T-helper 2 cell (primary cell): ENCODE measurements at regions not wholly inside any gene's neighbourhood (a gene's known extent, or its start where the extent isn't known, plus 50 kb on each side); places are given as distances from the start of the nearest gene placed in this dataset.

ENCODE experiments used
- DNase-seq, 5 experiments: peaks; one replicate each; pipeline versions ENCODE4 v3.0.0 to v3.0.0-alpha.2; 2012 to 2022

GRCh38 chr5:155299386-155300005 lies 285.9 kb downstream of the KIF4B start:
- DNase-seq: no peak

DNA sequence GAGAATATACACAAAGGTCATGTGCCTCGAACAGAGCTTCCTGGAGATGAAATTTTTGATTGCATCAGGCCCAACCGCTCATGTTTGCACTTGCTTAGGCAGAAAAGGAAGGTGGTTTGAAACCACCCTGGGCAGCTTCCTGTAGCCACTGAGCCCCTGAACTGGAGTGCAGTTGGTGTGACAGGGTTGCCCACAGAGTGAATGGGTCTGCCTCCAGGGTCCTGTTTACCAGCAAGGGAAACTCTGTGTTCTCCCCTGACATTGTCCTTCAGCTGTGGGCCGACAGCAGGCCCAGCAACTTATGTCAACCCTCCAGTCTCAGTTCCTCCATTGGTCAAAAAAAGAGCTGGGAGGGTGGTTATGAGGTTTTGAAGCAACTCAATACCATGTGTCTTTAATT lies 289.6 kb downstream of the KIF4B start:
- peak in 1 of 5 experiments; percentile 3 for DNase-seq

- no peak for DNase-seq
Measured at GRCh38 chr5:155307229-155307628, 293.7 kb downstream of the KIF4B start.

GRCh38 chr5:155308289-155308688 lies 294.7 kb downstream of the KIF4B start:
- no peak for DNase-seq

- no peak for DNase-seq
Measured at GRCh38 chr5:155309021-155309746, 295.6 kb downstream of the KIF4B start.

- DNase-seq: no peak
Measured at GRCh38 chr5:155311721-155312120, 298.2 kb downstream of the KIF4B start.

DNA sequence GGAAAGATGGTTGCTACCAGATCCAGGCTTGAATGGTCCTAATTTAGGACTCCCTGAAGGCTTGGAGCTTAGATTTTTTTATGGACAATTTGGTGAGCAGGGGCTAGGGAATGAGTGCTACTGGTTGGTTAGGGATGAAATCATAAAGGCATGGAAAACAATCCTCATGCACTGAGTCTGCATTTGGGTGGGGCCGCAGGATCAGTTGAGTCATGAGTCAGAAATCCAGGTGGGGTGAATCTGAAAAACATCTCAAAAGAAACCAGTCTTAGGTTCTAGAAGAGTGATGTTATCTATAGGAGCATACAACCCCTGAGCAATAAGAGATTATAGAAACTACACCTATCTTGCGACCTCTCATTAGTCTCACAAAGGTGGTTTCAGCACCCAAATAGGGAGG lies 300.0 kb downstream of the KIF4B start:
- DNase-seq: no peak

DNA sequence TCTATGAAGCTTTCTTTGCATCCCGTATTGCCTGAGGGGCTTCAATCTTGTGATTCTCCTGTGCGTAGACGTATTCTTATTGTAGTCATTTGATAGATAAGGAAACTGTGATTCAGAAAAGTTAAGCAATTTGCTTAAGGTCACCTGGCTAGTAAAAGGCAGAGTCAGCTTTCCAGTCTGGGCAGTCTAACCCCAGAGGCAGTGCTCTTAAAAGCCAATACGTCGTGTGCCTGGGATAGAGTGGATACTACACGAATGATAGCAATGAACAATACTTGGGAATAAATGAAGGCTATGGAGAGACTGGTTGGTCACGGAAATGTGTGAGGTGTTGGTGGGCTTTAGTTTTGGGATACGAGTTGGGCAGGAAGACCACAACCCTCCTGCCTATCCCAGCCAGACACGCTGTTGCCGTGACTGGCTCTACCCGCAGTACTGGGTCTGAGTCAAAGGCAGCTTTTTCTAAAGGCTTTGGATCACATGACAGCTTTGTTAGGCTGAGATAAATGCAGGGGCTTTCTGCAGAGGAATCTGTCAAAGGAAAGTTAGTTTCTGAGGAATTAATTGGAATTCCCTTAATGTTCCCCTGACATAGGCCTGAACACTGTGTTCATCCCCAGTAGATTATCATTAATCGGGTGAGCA lies 302.6 kb downstream of the KIF4B start:
- no peak for DNase-seq

DNA sequence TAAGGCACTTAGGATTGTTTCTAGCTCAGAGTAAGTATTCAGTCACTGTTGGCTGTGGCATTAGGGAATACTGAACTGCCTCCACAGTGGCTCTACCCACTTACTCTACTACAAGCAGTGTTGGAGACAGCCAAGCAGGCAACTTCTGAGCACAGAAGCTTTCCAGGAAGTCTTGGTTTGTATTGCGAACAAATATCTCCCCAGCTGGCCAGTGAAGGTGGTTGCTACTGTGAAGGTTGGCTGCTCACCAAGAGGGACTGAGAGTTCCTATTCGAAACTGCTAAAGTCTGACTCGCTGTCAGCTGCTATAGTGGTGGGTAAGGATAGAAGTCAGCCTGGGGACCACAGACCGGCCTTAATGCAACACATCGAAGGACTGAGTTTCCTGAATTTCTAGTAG lies 319.1 kb downstream of the KIF4B start:
- DNase-seq: no peak

GRCh38 chr5:155342956-155343355 lies 329.4 kb downstream of the KIF4B start:
- DNase-seq: no peak

DNA sequence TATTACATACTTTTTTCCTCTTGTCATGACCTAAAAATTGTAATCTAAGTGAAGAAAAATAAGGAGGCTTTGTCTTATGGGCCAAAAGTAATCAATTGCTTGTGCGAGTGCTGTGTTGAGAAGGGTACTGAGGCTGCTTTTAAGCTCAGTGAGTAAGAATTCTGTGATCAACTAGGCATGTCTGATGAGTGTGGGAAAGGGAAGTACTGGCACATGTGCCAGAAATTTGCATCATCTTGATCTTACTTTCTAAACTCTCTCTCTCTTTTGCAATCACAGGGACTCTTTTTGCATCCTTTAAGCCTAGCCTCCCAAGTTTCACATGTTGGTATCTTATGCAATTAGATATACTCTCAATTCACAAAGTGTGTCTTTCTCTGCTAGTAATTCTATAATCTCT lies 329.9 kb downstream of the KIF4B start:
- DNase-seq: no peak

GRCh38 chr5:155353231-155353630 lies 339.7 kb downstream of the KIF4B start:
- DNase-seq: no peak

GRCh38 chr5:155366096-155366495 lies 352.5 kb downstream of the KIF4B start:
- no peak for DNase-seq

DNA sequence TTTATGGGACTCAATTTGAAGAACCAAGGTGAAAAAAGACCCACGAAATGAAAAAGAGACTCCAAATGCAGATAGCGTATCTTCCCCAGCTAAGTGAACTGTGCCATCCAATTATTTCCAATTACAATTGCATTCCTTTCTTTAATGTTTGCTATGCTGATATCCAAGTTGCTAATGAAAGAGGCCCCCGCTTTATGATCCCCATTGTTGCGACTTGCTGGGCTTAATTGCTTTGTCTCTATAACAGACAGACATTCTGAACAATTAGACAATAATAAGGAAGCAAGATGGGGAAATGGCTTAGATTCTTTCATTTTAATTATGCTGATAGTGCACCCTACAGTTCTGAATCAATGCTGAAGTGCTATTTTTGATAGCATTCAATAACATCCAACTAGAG lies 354.3 kb downstream of the KIF4B start:
- no peak for DNase-seq

DNA sequence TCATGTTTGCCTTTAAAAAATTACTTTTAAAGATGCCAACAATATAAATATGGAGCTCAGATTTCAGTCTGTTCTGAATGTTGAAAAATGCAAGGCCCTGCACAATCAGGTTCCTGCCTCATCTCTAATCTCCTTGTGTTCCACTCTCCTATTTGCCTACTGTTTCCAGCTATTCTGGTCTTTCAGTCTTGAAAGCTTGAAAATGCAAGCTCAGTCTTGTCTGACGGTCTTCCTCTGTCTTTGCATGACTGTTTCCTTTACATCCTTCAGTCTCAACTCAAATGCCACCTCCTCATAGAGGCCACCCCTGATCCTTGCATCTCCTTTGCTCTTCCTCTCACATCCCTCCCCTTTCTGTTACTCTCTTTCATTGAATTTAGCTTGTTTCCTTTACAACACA lies 354.9 kb downstream of the KIF4B start:
- DNase-seq: no peak

GRCh38 chr5:155380480-155380879 lies 366.9 kb downstream of the KIF4B start:
- DNase-seq: no peak

- DNase-seq: no peak
Measured at GRCh38 chr5:155381654-155382053, 368.1 kb downstream of the KIF4B start.

GRCh38 chr5:155389498-155389897 lies 375.9 kb downstream of the KIF4B start:
- DNase-seq: no peak

GRCh38 chr5:155394727-155395126 lies 381.2 kb downstream of the KIF4B start:
- DNase-seq: no peak

GRCh38 chr5:155402927-155403640 lies 389.5 kb downstream of the KIF4B start:
- no peak for DNase-seq

- DNase-seq: no peak
Measured at GRCh38 chr5:155406815-155407214, 393.3 kb downstream of the KIF4B start.

- no peak for DNase-seq
Measured at GRCh38 chr5:155408465-155408864, 394.9 kb downstream of the KIF4B start.

DNA sequence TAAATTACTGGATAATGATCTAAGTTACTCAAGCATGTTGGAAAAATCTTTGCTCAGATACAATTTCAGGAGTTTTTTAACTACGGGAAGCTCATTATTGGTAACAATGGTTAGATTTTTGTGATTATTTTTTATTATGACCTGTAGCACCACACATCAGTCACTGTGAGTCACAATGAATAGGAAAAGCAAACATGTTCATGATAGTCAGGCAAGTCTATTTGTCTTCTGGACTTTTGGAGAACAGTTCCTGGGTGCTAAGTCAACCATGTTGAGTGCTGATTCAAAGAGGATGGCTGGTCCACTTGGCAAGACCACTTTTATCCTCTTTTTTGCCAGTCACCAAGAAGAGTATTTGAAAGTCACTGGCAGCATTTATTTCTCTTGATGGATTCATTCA lies 403.2 kb downstream of the KIF4B start:
- no peak for DNase-seq
